GM13977 (cell line): ENCODE measurements at regions not wholly inside any gene's neighbourhood (a gene's known extent, or its start where the extent isn't known, plus 50 kb on each side); places are given as distances from the start of the nearest gene placed in this dataset.

Experiments used
- DNase-seq: peaks from one replicate; pipeline ENCODE4 v3.0.0; 2012; ENCODE audit warnings: low spot score
- CTCF ChIP-seq: IDR thresholded peaks from 2 replicates; pipeline ENCODE4 v1.5.1; 2012; ENCODE audit warnings: mild to moderate bottlenecking, control low read depth; ENCODE audit not compliant: insufficient read depth; ENCODE audit errors: extremely low read depth, missing control alignments
- in situ Hi-C: fragments of 300-500 bp; cut with MboI; formaldehyde crosslinking; loops from one replicate; pipeline ENCODE4 v1.12.0; 2022; ENCODE audit warnings: low sequenced_read_pairs, low pct_unique_long_range_greater_than_20kb, mixed read lengths, inconsistent platforms; ENCODE audit not compliant: unreplicated experiment

- DNase-seq, result no peak
- no peak for TF ChIP-seq CTCF
- in situ Hi-C loops, result no loop called here
Measured at GRCh38 chr13:95375706-95376105, 74.5 kb upstream of the ABCC4 start.

- in situ Hi-C loops, result no loop called here
- no peak for DNase-seq
- TF ChIP-seq CTCF, result no peak
Measured at GRCh38 chr13:95378603-95379002, 77.4 kb upstream of the ABCC4 start.

- peak; percentile 70 for DNase-seq
- in situ Hi-C loops, result no loop called here
- peak; percentile 70 for TF ChIP-seq CTCF
Measured at GRCh38 chr13:95380468-95381211, 79.4 kb upstream of the ABCC4 start.

GRCh38 chr13:95381212-95381527 lies 79.9 kb upstream of the ABCC4 start:
- in situ Hi-C loops, result no loop called here
- no peak for TF ChIP-seq CTCF
- DNase-seq, result no peak

GRCh38 chr13:95382411-95382810 lies 81.2 kb upstream of the ABCC4 start:
- in situ Hi-C loops, result no loop called here
- TF ChIP-seq CTCF, result no peak
- DNase-seq, result no peak

GRCh38 chr13:95382916-95383315 lies 81.7 kb upstream of the ABCC4 start:
- no peak for DNase-seq
- in situ Hi-C loops, result no loop called here
- no peak for TF ChIP-seq CTCF
